IMR-90 (cell line): ENCODE measurements at regions not wholly inside any gene's neighbourhood (a gene's known extent, or its start where the extent isn't known, plus 50 kb on each side); places are given as distances from the start of the nearest gene placed in this dataset.

Source experiments
- ATAC-seq: fragments of 200-7000 bp; cut with Tn5 transposase; 2 replicates; pipeline ENCODE4 v1.9.1; 2020; ENCODE audit warnings: low read depth, mild to moderate bottlenecking, moderate library complexity
- BruUV-seq: library from RNA; stranded (reverse); fragments of 400-500 nt; replicated peaks from 2 replicates; lab custom pipeline; 2021; lab: Mats Ljungman, UMichigan
- CTCF ChIA-PET: fragments of 300-600 bp; formaldehyde crosslinking; extraction: SDS; loops from one replicate; lab custom pipeline; 2021; ENCODE audit warnings: antibody characterized with exemption; lab: Yijun Ruan, JAX
- POLR2A ChIA-PET: fragments of 300-600 bp; sonication (Branson Sonifier 250); formaldehyde crosslinking; loops from one replicate; lab custom pipeline; 2022; ENCODE audit warnings: antibody characterized with exemption; ENCODE audit not compliant: unreplicated experiment; lab: Charles Lee
- DNase-seq: peaks from one replicate; pipeline ENCODE4 v3.0.0; 2013
- H2AFZ ChIP-seq: replicated peaks from 2 replicates; pipeline ENCODE3; 2013; ENCODE audit warnings: low read length, mild to moderate bottlenecking; ENCODE audit not compliant: poor library complexity
- H2AK5ac ChIP-seq: 2 replicates; pipeline ENCODE4 v1.6.1; 2013; ENCODE audit warnings: low read depth, low read length, inconsistent platforms
- H2AK9ac ChIP-seq: replicated peaks from 2 replicates; pipeline ENCODE3; 2013; ENCODE audit warnings: mild to moderate bottlenecking, low read depth, low read length, moderate library complexity; ENCODE audit not compliant: poor library complexity
- H2BK120ac ChIP-seq: 2 replicates; pipeline ENCODE4 v1.6.1; 2013; ENCODE audit warnings: low read depth, low read length, inconsistent platforms
- H2BK15ac ChIP-seq: 3 replicates; pipeline ENCODE4 v1.6.1; 2013; ENCODE audit warnings: low read depth, low read length, inconsistent platforms
- H2BK20ac ChIP-seq: 2 replicates; pipeline ENCODE4 v1.6.1; 2013; ENCODE audit warnings: low read depth, mild to moderate bottlenecking, inconsistent platforms, low read length, moderate library complexity
- H2BK5ac ChIP-seq: 2 replicates; pipeline ENCODE4 v1.6.1; 2013; ENCODE audit warnings: mild to moderate bottlenecking, low read depth, low read length, inconsistent platforms; ENCODE audit not compliant: poor library complexity, severe bottlenecking
- H3K14ac ChIP-seq: replicated peaks from 2 replicates; pipeline ENCODE4 v1.6.1; 2013; ENCODE audit warnings: low read depth, low read length, inconsistent platforms
- H3K18ac ChIP-seq: 2 replicates; pipeline ENCODE4 v1.6.1; 2013; ENCODE audit warnings: low read depth, low read length, control low read depth
- H3K23ac ChIP-seq: 2 replicates; pipeline ENCODE4 v1.6.1; 2013; ENCODE audit warnings: low read depth, low read length, inconsistent platforms
- H3K27ac ChIP-seq: 2 replicates; pipeline ENCODE4 v1.5.1; 2013; ENCODE audit warnings: mild to moderate bottlenecking, control low read depth, low read length; ENCODE audit not compliant: insufficient read depth
- H3K27me3 ChIP-seq: 2 replicates; pipeline ENCODE4 v1.6.1; 2013; ENCODE audit warnings: low read length; ENCODE audit not compliant: control insufficient read depth, insufficient read depth
- H3K36me3 ChIP-seq: 2 replicates; pipeline ENCODE4 v1.6.1; 2013; ENCODE audit warnings: low read length, mixed read lengths; ENCODE audit not compliant: control insufficient read depth, insufficient read depth
- H3K4ac ChIP-seq: 2 replicates; pipeline ENCODE4 v1.6.1; 2013; ENCODE audit warnings: low read depth, low read length, inconsistent platforms
- H3K4me1 ChIP-seq: 2 replicates; pipeline ENCODE4 v1.6.1; 2013; ENCODE audit warnings: low read length, mixed read lengths; ENCODE audit not compliant: control insufficient read depth, insufficient read depth
- H3K4me2 ChIP-seq: 2 replicates; pipeline ENCODE4 v1.6.1; 2013; ENCODE audit warnings: low read depth, mild to moderate bottlenecking, control low read depth, low read length, moderate library complexity
- H3K4me3 ChIP-seq: 2 replicates; pipeline ENCODE4 v1.5.1; 2013; ENCODE audit warnings: low read depth, mild to moderate bottlenecking, control low read depth, low read length, moderate library complexity; ENCODE audit not compliant: insufficient read depth
- H3K56ac ChIP-seq: 2 replicates; pipeline ENCODE4 v1.6.1; 2013; ENCODE audit warnings: low read length, inconsistent platforms; ENCODE audit not compliant: insufficient read depth; ENCODE audit errors: extremely low read depth
- H3K79me1 ChIP-seq, 2 experiments: 2 replicates each; pipeline ENCODE4 v1.6.1; 2013; ENCODE audit warnings: low read length in 2 of 2, inconsistent platforms in 1 of 2, low read depth in 1 of 2
- H3K9ac ChIP-seq: 2 replicates; pipeline ENCODE4 v1.6.1; 2013; ENCODE audit warnings: low read depth, low read length, control low read depth
- H3K9me1 ChIP-seq: 2 replicates; pipeline ENCODE4 v1.6.1; 2013; ENCODE audit warnings: low read length, inconsistent platforms; ENCODE audit not compliant: insufficient read depth
- H3K9me3 ChIP-seq: 2 replicates; pipeline ENCODE4 v1.6.1; 2013; ENCODE audit warnings: low read length; ENCODE audit not compliant: control insufficient read depth, insufficient read depth
- H4K20me1 ChIP-seq: 2 replicates; pipeline ENCODE4 v1.6.1; 2013; ENCODE audit warnings: low read length, inconsistent platforms; ENCODE audit not compliant: insufficient read depth
- H4K5ac ChIP-seq: 2 replicates; pipeline ENCODE4 v1.6.1; 2013; ENCODE audit warnings: mild to moderate bottlenecking, low read depth, low read length, control low read depth
- H4K8ac ChIP-seq, 2 experiments: 2 replicates each; pipeline ENCODE4 v1.6.1; 2013; ENCODE audit warnings: low read depth in 2 of 2, low read length in 2 of 2, control low read depth in 1 of 2, inconsistent platforms in 1 of 2
- H4K91ac ChIP-seq: 2 replicates; pipeline ENCODE4 v1.6.1; 2013; ENCODE audit warnings: low read depth, low read length, inconsistent platforms; ENCODE audit not compliant: insufficient read depth
- BHLHE40 ChIP-seq: fragments of 150-350 bp; IDR thresholded peaks from 2 replicates; pipeline ENCODE4 v1.6.1; 2016; ENCODE audit warnings: mild to moderate bottlenecking, low read depth, low read length
- CEBPB ChIP-seq: IDR thresholded peaks from 2 replicates; pipeline ENCODE4 v1.6.1; 2012; ENCODE audit warnings: low read depth, low read length, improper control_type of control experiment
- CHD1 ChIP-seq: IDR thresholded peaks from 2 replicates; pipeline ENCODE4 v1.6.1; 2012; ENCODE audit warnings: low read depth, low read length, improper control_type of control experiment
- FOS ChIP-seq: fragments of 150-350 bp; IDR thresholded peaks from 2 replicates; pipeline ENCODE4 v1.6.1; 2016; ENCODE audit warnings: low read depth, low read length
- MXI1 ChIP-seq: IDR thresholded peaks from 2 replicates; pipeline ENCODE4 v1.6.1; 2012; ENCODE audit warnings: low read depth, mild to moderate bottlenecking, low read length, moderate library complexity, borderline replicate concordance
- NFE2L2 ChIP-seq: fragments of 150-350 bp; IDR thresholded peaks from 2 replicates; pipeline ENCODE4 v1.6.1; 2016; ENCODE audit warnings: low read depth, mild to moderate bottlenecking, low read length
- POLR2A ChIP-seq: IDR thresholded peaks from 2 replicates; pipeline ENCODE4 v1.6.1; 2012; ENCODE audit warnings: mild to moderate bottlenecking, low read depth, low read length
- RAD21 ChIP-seq: IDR thresholded peaks from 2 replicates; pipeline ENCODE4 v1.6.1; 2012; ENCODE audit warnings: low read length, improper control_type of control experiment
- RCOR1 ChIP-seq: IDR thresholded peaks from 2 replicates; pipeline ENCODE4 v1.6.1; 2012; ENCODE audit warnings: mild to moderate bottlenecking, low read length, improper control_type of control experiment; ENCODE audit not compliant: insufficient replicate concordance
- WGBS, 2 experiments: methylation state at CpG; one replicate each; pipeline versions ENCODE4 v1.1.5 to v1.1.7; 2013; ENCODE audit warnings: missing lambda C conversion rate in 2 of 2; ENCODE audit not compliant: insufficient read length in 1 of 2; ENCODE audit errors: extremely low coverage in 2 of 2; 5-methylcytosine and 5-hydroxymethylcytosine counted together
- dilution Hi-C: fragments of 300-500 bp; cut with HindIII; formaldehyde crosslinking; loops from one replicate; pipeline ENCODE4 v1.14.3; 2018; ENCODE audit warnings: low sequenced_read_pairs; ENCODE audit not compliant: unreplicated experiment
- in situ Hi-C: fragments of 300-500 bp; cut with MboI; formaldehyde crosslinking; loops from 3 replicates; pipeline ENCODE4 v1.14.3; 2019; ENCODE audit warnings: low sequenced_read_pairs, inconsistent platforms, mixed read lengths
- intact Hi-C: fragments of 100-400 bp; cut with micrococcal nuclease; formaldehyde crosslinking; loops from 2 replicates; pipeline ENCODE4 v1.10.0; 2022
- TF ChIP-seq, protein P1 (sequence below): conservative IDR thresholded peaks from 2 replicates; pipeline ENCODE4 v1.5.1; 2012; ENCODE audit warnings: mild to moderate bottlenecking, low read depth, low read length, improper control_type of control experiment
- TF ChIP-seq, protein P2 (sequence below): fragments of 150-350 bp; IDR thresholded peaks from 2 replicates; pipeline ENCODE4 v1.6.1; 2017; ENCODE audit warnings: mild to moderate bottlenecking, antibody characterized with exemption, low read length, low read depth
- TF ChIP-seq, protein P3 (sequence below): fragments of 150-350 bp; IDR thresholded peaks from 2 replicates; pipeline ENCODE4 v1.6.1; 2016; ENCODE audit warnings: low read depth, mild to moderate bottlenecking, low read length, moderate library complexity, borderline replicate concordance

DNA sequence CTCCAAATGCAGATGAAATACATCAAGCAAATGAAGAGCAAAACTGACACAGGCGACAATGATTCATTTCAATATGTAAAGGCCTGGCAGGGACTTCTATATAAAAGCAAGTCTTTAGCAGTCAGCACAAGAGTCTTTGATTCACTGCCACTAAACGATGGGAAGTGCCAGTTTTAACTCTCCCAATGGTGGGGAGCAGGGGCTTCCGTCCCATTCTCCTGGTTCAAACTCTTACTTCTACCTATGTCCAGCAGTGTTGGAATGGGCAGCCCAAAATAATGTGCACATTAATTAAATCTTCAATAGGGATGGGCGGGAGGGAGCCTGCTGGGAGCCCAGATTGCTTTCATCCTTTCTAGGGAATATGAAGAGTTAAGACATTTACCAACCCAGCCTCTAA is 97.5 kb upstream of the MDM1 start:
- H4K8ac ChIP-seq: no peak overlapping the region
- in situ Hi-C loops (no loop called here), intact Hi-C loops (no loop called here), dilution Hi-C loops (no loop called here)
- no peak overlapping the region for H2BK120ac ChIP-seq
- no peak overlapping the region for H3K4me3 ChIP-seq
- BruUV-seq: no TSS peak
- DNase-seq (no peak), ATAC-seq (no peak)
- ChIA-PET CTCF (interaction anchor here (0.9 kb wide), 1 partner anchor 10 kb away, joined by 3 read pairs; no protein-coding TSS in a partner anchor), POLR2A (no interaction called here)
- peaks cover 7% of the 10 kb centered on the region; the same call in 1 of the 2 replicates for H3K9me1 ChIP-seq
- no peaks in the 10 kb centered on the region for H3K79me1 ChIP-seq
- peaks cover 7% of the 10 kb centered on the region for H3K4me1 ChIP-seq
- no peak overlapping the region for H2BK15ac ChIP-seq
- TF ChIP-seq BHLHE40 (no peak), MXI1 (no peak), NFE2L2 (no peak), RAD21 (no peak), FOS (no peak), RCOR1 (no peak), POLR2A (no peak), CHD1 (no peak), CEBPB (no peak)
- TF ChIP-seq, protein P1, sequence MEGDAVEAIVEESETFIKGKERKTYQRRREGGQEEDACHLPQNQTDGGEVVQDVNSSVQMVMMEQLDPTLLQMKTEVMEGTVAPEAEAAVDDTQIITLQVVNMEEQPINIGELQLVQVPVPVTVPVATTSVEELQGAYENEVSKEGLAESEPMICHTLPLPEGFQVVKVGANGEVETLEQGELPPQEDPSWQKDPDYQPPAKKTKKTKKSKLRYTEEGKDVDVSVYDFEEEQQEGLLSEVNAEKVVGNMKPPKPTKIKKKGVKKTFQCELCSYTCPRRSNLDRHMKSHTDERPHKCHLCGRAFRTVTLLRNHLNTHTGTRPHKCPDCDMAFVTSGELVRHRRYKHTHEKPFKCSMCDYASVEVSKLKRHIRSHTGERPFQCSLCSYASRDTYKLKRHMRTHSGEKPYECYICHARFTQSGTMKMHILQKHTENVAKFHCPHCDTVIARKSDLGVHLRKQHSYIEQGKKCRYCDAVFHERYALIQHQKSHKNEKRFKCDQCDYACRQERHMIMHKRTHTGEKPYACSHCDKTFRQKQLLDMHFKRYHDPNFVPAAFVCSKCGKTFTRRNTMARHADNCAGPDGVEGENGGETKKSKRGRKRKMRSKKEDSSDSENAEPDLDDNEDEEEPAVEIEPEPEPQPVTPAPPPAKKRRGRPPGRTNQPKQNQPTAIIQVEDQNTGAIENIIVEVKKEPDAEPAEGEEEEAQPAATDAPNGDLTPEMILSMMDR: no peak
- TF ChIP-seq, protein P2, sequence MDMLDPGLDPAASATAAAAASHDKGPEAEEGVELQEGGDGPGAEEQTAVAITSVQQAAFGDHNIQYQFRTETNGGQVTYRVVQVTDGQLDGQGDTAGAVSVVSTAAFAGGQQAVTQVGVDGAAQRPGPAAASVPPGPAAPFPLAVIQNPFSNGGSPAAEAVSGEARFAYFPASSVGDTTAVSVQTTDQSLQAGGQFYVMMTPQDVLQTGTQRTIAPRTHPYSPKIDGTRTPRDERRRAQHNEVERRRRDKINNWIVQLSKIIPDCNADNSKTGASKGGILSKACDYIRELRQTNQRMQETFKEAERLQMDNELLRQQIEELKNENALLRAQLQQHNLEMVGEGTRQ: no peak
- TF ChIP-seq, protein P3, sequence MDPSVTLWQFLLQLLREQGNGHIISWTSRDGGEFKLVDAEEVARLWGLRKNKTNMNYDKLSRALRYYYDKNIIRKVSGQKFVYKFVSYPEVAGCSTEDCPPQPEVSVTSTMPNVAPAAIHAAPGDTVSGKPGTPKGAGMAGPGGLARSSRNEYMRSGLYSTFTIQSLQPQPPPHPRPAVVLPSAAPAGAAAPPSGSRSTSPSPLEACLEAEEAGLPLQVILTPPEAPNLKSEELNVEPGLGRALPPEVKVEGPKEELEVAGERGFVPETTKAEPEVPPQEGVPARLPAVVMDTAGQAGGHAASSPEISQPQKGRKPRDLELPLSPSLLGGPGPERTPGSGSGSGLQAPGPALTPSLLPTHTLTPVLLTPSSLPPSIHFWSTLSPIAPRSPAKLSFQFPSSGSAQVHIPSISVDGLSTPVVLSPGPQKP: no peak
- no peak overlapping the region for H2BK5ac ChIP-seq
- no peak overlapping the region for H3K27ac ChIP-seq
- H3K9me3 ChIP-seq: no peaks in the 10 kb centered on the region
- H3K56ac ChIP-seq: no peak overlapping the region
- H4K91ac ChIP-seq: peak overlapping the region; percentile 23
- no peak overlapping the region for H2AFZ ChIP-seq
- H2AK9ac ChIP-seq: no peak overlapping the region
- H3K9ac ChIP-seq: no peak overlapping the region
- H3K4me2 ChIP-seq: no peak overlapping the region
- H4K20me1 ChIP-seq: no peaks in the 10 kb centered on the region
- no peak overlapping the region for H3K18ac ChIP-seq
- H3K4ac ChIP-seq: no peak overlapping the region; the same call in 1 of the 2 replicates
- no CpG with 5 or more reads among the region's 4 CpGs for WGBS, 2 experiments
- no peaks in the 10 kb centered on the region for H3K27me3 ChIP-seq
- H2BK20ac ChIP-seq: peak overlapping the region; percentile 49; the same call in 1 of the 2 replicates
- H3K36me3 ChIP-seq: no peaks in the 10 kb centered on the region
- H3K23ac ChIP-seq: 0 out of 2 replicates have a peak overlapping the region, but pooled peaks have one; percentile 12
- H3K14ac ChIP-seq: no peak overlapping the region; the same call in 1 of the 2 replicates
- H4K5ac ChIP-seq: no peak overlapping the region
- H2AK5ac ChIP-seq: no peak overlapping the region
